PC-3 (cell line): ENCODE measurements at regions not wholly inside any gene's neighbourhood (a gene's known extent, or its start where the extent isn't known, plus 50 kb on each side); places are given as distances from the start of the nearest gene placed in this dataset.

Experiments
- ATAC-seq: fragments of 200-7000 bp; cut with Tn5 transposase; 2 replicates; pipeline ENCODE4 v1.9.1; 2020; ENCODE audit warnings: mild to moderate bottlenecking, moderate library complexity
- BruUV-seq: library from RNA; stranded (reverse); fragments of 400-500 nt; replicated peaks from 2 replicates; lab custom pipeline; 2021; lab: Mats Ljungman, UMichigan
- CTCF ChIA-PET: fragments of 300-600 bp; sonication (Branson Sonifier 250); formaldehyde crosslinking; loops from one replicate; lab custom pipeline; 2022; ENCODE audit warnings: antibody characterized with exemption; lab: Charles Lee
- POLR2A ChIA-PET: fragments of 300-600 bp; sonication (Branson Sonifier 250); formaldehyde crosslinking; loops from one replicate; lab custom pipeline; 2022; ENCODE audit warnings: antibody characterized with exemption; ENCODE audit not compliant: unreplicated experiment; lab: Charles Lee
- DNase-seq: peaks from one replicate; pipeline ENCODE4 v3.0.0-alpha.2; 2015
- H2AFZ ChIP-seq: fragments of 300-600 bp; sonication (generic); 2 replicates; pipeline ENCODE4 v1.6.0; 2016; ENCODE audit warnings: antibody characterized with exemption, low read length
- H3F3A ChIP-seq: fragments of 300-600 bp; sonication (generic); one replicate; pipeline ENCODE4 v1.6.0; 2017; ENCODE audit warnings: antibody characterized with exemption, low read length, control low read depth, mild to moderate bottlenecking; ENCODE audit not compliant: unreplicated experiment
- H3K27ac ChIP-seq: fragments of 300-600 bp; sonication (generic); 2 replicates; pipeline ENCODE4 v1.5.1; 2016; ENCODE audit warnings: mild to moderate bottlenecking, low read length
- H3K27me3 ChIP-seq: fragments of 300-600 bp; sonication (generic); 2 replicates; pipeline ENCODE4 v1.6.1; 2016; ENCODE audit warnings: low read length, mixed read lengths
- H3K36me3 ChIP-seq: fragments of 300-600 bp; sonication (generic); 2 replicates; pipeline ENCODE4 v1.6.1; 2016; ENCODE audit warnings: low read depth, mixed run types, low read length, mixed read lengths
- H3K4me1 ChIP-seq: fragments of 300-600 bp; sonication (generic); 2 replicates; pipeline ENCODE4 v1.5.1; 2016; ENCODE audit warnings: low read length; ENCODE audit not compliant: insufficient read depth
- H3K4me2 ChIP-seq: fragments of 300-600 bp; sonication (generic); 2 replicates; pipeline ENCODE4 v1.6.0; 2016; ENCODE audit warnings: low read length
- H3K4me3 ChIP-seq: fragments of 300-600 bp; sonication (generic); 2 replicates; pipeline ENCODE4 v1.5.1; 2016; ENCODE audit warnings: mild to moderate bottlenecking, low read length, mixed read lengths
- H3K79me2 ChIP-seq: fragments of 300-600 bp; sonication (generic); 2 replicates; pipeline ENCODE4 v1.6.1; 2017; ENCODE audit warnings: low read length, mixed read lengths
- H3K9ac ChIP-seq: fragments of 300-600 bp; sonication (generic); 2 replicates; pipeline ENCODE4 v1.6.0; 2016; ENCODE audit warnings: mild to moderate bottlenecking, low read length
- H3K9me2 ChIP-seq: fragments of 300-600 bp; sonication (generic); replicated peaks from 2 replicates; pipeline ENCODE4 v1.6.1; 2016; ENCODE audit warnings: mixed run types, low read length, mixed read lengths
- H3K9me3 ChIP-seq: fragments of 300-600 bp; sonication (generic); 2 replicates; pipeline ENCODE4 v1.6.1; 2016; ENCODE audit warnings: low read length, mixed read lengths
- H4K20me1 ChIP-seq: fragments of 300-600 bp; sonication (generic); 2 replicates; pipeline ENCODE4 v1.6.1; 2016; ENCODE audit warnings: low read length, mixed read lengths
- EZH2 ChIP-seq: fragments of 300-600 bp; sonication (generic); IDR thresholded peaks from one replicate; pipeline ENCODE4 v1.6.1; 2017; ENCODE audit warnings: antibody characterized with exemption, mild to moderate bottlenecking, low read length; ENCODE audit not compliant: unreplicated experiment
- EZH2phosphoT487 ChIP-seq: fragments of 300-600 bp; sonication (generic); IDR thresholded peaks from 2 replicates; pipeline ENCODE4 v1.6.1; 2018; ENCODE audit warnings: mild to moderate bottlenecking, antibody characterized with exemption, low read length, borderline replicate concordance
- intact Hi-C: fragments of 100-400 bp; cut with micrococcal nuclease; formaldehyde crosslinking; loops from 2 replicates; pipeline ENCODE4 v1.9.0; 2023
- TF ChIP-seq, protein P1 (sequence below): fragments of 300-600 bp; sonication (generic); conservative IDR thresholded peaks from 2 replicates; pipeline ENCODE4 v1.5.1; 2017; ENCODE audit warnings: antibody characterized with exemption, low read depth, mild to moderate bottlenecking, low read length

DNA sequence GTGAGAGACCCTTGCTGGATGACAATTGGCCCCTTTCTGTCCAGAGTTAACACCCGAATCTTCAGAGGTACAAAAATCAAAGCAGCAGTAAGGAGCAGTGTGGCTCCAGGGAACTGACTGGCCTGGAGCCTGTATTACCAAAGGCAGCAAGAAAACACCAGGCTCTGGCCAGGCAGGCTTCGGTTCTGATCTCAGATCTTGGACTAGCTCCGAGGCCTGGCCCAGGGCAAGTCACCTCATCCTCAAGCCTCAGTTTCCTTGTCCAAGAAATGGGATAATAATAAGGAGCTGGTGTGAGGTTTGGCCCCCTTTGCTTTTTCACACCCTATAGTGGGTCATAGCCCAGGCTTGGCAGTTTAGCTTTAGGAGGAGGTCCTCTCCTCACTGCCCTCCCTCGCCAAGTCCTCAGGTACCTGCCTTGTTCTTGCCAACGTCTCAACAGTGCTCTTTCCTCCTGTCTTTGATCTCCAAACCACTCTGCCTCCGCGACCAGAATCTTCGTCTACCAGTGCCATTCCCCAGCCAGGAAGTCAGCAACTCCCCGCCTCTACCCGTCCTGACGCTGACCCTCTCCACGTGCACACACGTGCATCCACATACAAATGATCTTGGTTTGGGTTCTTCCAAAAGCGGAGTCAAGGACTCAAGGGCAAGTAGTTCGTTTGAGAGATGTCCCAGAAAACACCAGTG, 82.6 kb upstream of the TLE3 start:
- intact Hi-C loops, result no loop called here
- Histone ChIP-seq H3K9ac (no peak overlapping the region), H3K9me2 (no peaks in the 10 kb centered on the region), H4K20me1 (no peaks in the 10 kb centered on the region), H3K27ac (no peak overlapping the region), H3K4me1 (no peaks in the 10 kb centered on the region), H3F3A (no peaks in the 10 kb centered on the region), H3K4me3 (no peak overlapping the region), H3K36me3 (no peaks in the 10 kb centered on the region), H3K79me2 (no peaks in the 10 kb centered on the region), H3K9me3 (no peaks in the 10 kb centered on the region), H3K4me2 (no peak overlapping the region), H3K27me3 (no peaks in the 10 kb centered on the region), H2AFZ (no peak overlapping the region)
- ChIA-PET CTCF (no interaction called here), POLR2A (no interaction called here)
- no TSS peak for BruUV-seq
- no peak for ATAC-seq
- TF ChIP-seq EZH2phosphoT487, result no peak
- TF ChIP-seq, protein P1, sequence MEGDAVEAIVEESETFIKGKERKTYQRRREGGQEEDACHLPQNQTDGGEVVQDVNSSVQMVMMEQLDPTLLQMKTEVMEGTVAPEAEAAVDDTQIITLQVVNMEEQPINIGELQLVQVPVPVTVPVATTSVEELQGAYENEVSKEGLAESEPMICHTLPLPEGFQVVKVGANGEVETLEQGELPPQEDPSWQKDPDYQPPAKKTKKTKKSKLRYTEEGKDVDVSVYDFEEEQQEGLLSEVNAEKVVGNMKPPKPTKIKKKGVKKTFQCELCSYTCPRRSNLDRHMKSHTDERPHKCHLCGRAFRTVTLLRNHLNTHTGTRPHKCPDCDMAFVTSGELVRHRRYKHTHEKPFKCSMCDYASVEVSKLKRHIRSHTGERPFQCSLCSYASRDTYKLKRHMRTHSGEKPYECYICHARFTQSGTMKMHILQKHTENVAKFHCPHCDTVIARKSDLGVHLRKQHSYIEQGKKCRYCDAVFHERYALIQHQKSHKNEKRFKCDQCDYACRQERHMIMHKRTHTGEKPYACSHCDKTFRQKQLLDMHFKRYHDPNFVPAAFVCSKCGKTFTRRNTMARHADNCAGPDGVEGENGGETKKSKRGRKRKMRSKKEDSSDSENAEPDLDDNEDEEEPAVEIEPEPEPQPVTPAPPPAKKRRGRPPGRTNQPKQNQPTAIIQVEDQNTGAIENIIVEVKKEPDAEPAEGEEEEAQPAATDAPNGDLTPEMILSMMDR, result no peak
- DNase-seq, result no peak

DNA sequence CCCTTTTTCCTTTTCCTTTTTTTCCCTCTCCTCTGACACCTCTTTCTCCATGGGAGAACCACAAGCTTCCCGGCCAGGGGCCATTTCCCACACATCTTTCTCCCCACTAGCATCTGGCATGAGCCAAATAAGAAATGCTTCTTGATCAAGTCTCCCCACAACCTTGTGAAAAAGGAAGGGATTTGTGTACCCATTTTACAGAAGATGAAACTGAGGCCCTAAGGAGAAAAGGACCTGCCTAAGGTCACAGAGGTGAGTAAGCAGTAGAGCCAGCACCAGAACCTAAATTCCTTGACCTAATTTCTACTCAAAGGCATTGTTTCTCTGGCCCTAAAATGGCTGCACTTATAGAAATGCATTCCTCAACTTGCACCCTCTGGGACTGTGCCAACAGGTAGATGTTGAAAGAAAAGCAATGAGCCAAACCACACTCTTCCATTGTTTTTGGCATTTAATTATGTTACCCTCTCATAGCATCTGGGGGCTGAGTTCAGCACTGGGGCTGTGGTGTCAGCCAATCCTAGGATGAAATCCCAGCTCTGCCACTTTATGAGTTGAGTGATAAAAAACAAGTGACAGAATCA, 81.7 kb upstream of the TLE3 start:
- no peaks in the 10 kb centered on the region for H3K36me3 ChIP-seq
- H3K9ac ChIP-seq, result no peak overlapping the region
- H2AFZ ChIP-seq, result no peak overlapping the region
- H3K4me1 ChIP-seq, result no peaks in the 10 kb centered on the region
- H3K4me2 ChIP-seq, result no peak overlapping the region
- intact Hi-C loops, result no loop called here
- DNase-seq (no peak), ATAC-seq (no peak)
- no peaks in the 10 kb centered on the region for H3K79me2 ChIP-seq
- H3K27me3 ChIP-seq, result peaks cover under 1% of the 10 kb centered on the region; the same call in 1 of the 2 replicates
- TF ChIP-seq EZH2, result no peak
- TF ChIP-seq, protein P1, result no peak
- H3F3A ChIP-seq, result no peaks in the 10 kb centered on the region
- no peaks in the 10 kb centered on the region for H4K20me1 ChIP-seq
- no peak overlapping the region for H3K27ac ChIP-seq
- BruUV-seq, result no TSS peak
- no peaks in the 10 kb centered on the region for H3K9me3 ChIP-seq
- ChIA-PET POLR2A (no interaction called here), CTCF (no interaction called here)
- H3K9me2 ChIP-seq, result no peaks in the 10 kb centered on the region
- H3K4me3 ChIP-seq, result no peak overlapping the region

DNA sequence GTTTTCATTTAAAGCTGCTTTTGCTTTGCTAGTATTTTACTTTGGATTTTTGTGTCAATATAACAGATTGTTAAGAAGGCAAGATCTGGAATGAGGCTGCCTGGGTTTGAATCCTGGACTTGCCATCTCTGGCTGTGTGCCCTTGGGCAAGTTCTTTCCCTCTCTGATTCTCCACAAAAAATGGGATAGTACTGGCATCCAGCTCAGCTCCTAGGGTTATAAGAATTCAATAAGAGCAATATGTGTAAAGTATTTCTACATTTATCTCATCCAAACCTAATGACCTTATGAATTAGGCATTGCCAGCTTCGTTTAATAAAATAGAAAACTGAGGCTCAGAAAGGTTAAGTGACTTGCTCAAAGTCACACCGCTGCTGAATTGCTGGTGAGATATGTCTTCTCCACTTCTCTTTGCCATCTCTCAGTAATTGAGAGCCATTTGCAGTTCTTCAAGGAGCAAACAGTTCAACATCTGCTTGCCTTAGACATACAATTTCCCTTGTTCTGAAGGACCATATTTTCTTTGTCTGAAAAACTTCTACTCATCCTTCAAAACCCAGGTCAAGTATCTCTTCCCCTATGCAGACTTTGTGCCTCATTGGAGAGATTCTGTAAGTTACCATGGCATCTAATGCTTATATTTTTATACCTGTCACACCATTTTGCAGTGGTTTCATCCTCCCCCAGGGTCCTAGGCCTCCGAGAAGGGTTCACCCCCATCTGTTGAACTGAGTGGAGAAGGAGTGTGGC, 80.8 kb upstream of the TLE3 start:
- intact Hi-C loops, result no loop called here
- Histone ChIP-seq H2AFZ (no peak overlapping the region), H3K27me3 (peaks cover 6% of the 10 kb centered on the region; the same call in 1 of the 2 replicates), H3K4me1 (no peaks in the 10 kb centered on the region), H3K27ac (no peak overlapping the region), H4K20me1 (no peaks in the 10 kb centered on the region), H3K9me2 (no peaks in the 10 kb centered on the region), H3F3A (no peaks in the 10 kb centered on the region), H3K9ac (no peak overlapping the region), H3K4me3 (no peak overlapping the region), H3K79me2 (no peaks in the 10 kb centered on the region), H3K36me3 (no peaks in the 10 kb centered on the region), H3K9me3 (no peaks in the 10 kb centered on the region), H3K4me2 (no peak overlapping the region)
- no peak for ATAC-seq
- ChIA-PET CTCF (no interaction called here), POLR2A (no interaction called here)
- no peak for DNase-seq
- no peak for TF ChIP-seq EZH2phosphoT487
- TF ChIP-seq EZH2, result no peak
- TF ChIP-seq, protein P1, result no peak
- BruUV-seq, result no TSS peak
